Large intestine (tissue), 3 donors: ENCODE measurements at regions not wholly inside any gene's neighbourhood (a gene's known extent, or its start where the extent isn't known, plus 50 kb on each side); places are given as distances from the start of the nearest gene placed in this dataset.
"Not testable (repeated sequence)": the region's sequence is repeated elsewhere in the genome, so short reads cannot be mapped to it uniquely, and the experiment has no call there.

Source experiments
- DNase-seq, 2 donors: peaks; one replicate each; pipeline versions ENCODE4 v3.0.0 to v3.0.0-alpha.2; 2013
- H3K27ac ChIP-seq: one replicate; pipeline ENCODE4 v1.5.1; 2013; ENCODE audit warnings: low read length
- H3K27me3 ChIP-seq: 2 replicates; pipeline ENCODE4 v1.6.1; 2013; ENCODE audit warnings: low read length; ENCODE audit not compliant: control insufficient read depth, insufficient read depth
- H3K36me3 ChIP-seq: 2 replicates; pipeline ENCODE4 v1.6.1; 2013; ENCODE audit warnings: low read length; ENCODE audit not compliant: control insufficient read depth, insufficient read depth
- H3K4me1 ChIP-seq: one replicate; pipeline ENCODE4 v1.6.1; 2013; ENCODE audit warnings: low read length; ENCODE audit not compliant: control insufficient read depth, insufficient read depth
- H3K4me3 ChIP-seq: one replicate; pipeline ENCODE4 v1.5.1; 2013; ENCODE audit warnings: low read length
- H3K9me3 ChIP-seq: one replicate; pipeline ENCODE4 v1.6.1; 2013; ENCODE audit warnings: mild to moderate bottlenecking, low read depth, low read length, moderate library complexity; ENCODE audit not compliant: control insufficient read depth
- WGBS: methylation state at CpG from one replicate; pipeline ENCODE4 v1.1.5; 2013; ENCODE audit warnings: low lambda C conversion rate; ENCODE audit not compliant: insufficient coverage; 5-methylcytosine and 5-hydroxymethylcytosine counted together

DNA sequence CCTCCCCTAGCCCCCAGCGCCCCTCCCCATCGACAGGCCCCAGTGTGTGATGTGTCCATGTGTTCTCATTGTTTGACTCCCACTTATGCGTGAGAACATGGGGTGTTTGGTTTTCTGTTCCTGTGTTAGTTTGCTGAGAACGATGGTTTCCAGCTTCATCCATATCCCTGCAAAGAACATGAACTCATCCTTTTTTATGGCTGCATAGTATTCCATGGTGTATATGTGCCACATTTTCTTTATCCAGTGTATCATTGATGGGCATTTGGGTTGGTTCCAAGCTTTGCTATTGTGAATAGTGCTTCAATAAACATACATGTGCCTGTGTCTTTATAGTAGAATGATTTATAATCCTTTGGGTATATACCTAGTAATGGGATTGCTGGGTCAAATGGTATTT is 107.6 kb upstream of the ADGRG2 start:
- H3K9me3 ChIP-seq, H3K27ac ChIP-seq, H3K4me3 ChIP-seq, DNase-seq, H3K4me1 ChIP-seq, H3K36me3 ChIP-seq, H3K27me3 ChIP-seq: not testable (repeated sequence)
- no CpG with 5 or more reads among the region's 4 CpGs for WGBS

DNA sequence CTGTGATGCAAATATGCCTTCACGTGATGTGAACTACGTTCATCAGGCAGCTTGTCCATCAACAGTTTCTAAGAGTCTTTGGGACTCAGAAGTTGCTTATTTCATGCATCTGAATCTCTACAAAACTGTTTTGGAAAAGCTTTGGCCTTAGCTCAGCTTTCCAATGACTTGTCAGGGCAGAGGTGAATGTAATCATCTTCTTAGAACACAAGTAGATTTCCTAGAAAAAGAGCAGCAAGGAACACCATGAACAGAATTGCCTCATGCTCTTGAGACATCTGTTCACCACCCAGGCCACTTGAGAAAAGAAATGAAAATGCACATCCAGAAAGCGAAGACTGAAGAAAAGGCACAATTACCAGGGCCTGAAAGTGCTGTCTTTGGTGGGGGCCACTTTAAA is 105.8 kb upstream of the PDHA1 start:
- DNase-seq, result no peak
- Histone ChIP-seq H3K27me3 (no peaks in the 10 kb centered on the region), H3K9me3 (no peaks in the 10 kb centered on the region), H3K4me3 (no peak overlapping the region), H3K36me3 (no peaks in the 10 kb centered on the region), H3K4me1 (no peaks in the 10 kb centered on the region), H3K27ac (no peak overlapping the region)
- no CpG with 5 or more reads among the region's 3 CpGs for WGBS

DNA sequence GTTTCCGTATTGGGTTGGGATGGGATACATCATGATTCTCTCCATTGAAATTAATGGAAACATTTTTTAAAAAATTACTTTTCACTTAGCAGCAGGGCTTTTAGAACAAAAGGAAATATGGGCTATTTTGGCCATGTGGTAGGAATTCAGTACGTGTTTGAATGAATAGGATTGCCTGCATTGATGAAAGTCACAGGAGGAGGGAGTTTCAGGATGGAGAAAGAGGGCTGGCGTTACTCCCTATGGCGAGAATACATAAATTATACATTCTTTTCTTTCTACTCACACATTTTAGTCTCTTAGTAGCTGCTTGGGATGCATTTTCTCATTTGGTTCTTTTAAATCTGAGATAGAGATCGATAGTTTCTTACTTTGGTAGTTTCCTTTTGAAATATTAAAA is 100.3 kb upstream of the PDHA1 start:
- WGBS, result no CpG with 5 or more reads among the region's 5 CpGs
- Histone ChIP-seq H3K4me3 (no peak overlapping the region), H3K9me3 (no peaks in the 10 kb centered on the region), H3K4me1 (no peaks in the 10 kb centered on the region), H3K36me3 (no peaks in the 10 kb centered on the region), H3K27me3 (no peaks in the 10 kb centered on the region), H3K27ac (no peak overlapping the region)
- DNase-seq, result no peak

DNA sequence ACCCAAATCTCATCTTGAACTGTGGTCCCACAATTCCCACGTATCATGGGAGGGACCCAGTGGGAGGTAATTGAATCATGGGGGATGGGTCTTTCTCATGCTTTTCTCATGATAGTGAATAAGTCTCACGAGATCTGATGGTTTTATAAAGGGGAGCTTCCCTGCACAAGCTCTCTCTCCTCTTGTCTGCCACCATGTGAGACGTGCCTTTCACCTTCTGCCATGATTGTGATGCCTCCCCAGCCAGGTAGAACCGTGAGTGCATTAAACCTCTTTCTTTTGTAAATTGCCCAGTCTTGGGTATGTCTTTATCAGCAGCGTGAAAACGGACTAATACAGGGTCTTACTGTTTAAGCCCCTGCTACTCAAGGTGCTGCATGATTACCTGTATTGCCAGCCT is 98.8 kb upstream of the PDHA1 start:
- not testable (repeated sequence) for H3K4me1 ChIP-seq, H3K36me3 ChIP-seq, H3K27ac ChIP-seq, DNase-seq, H3K4me3 ChIP-seq, H3K9me3 ChIP-seq, H3K27me3 ChIP-seq
- WGBS, result no CpG with 5 or more reads among the region's 6 CpGs

DNA sequence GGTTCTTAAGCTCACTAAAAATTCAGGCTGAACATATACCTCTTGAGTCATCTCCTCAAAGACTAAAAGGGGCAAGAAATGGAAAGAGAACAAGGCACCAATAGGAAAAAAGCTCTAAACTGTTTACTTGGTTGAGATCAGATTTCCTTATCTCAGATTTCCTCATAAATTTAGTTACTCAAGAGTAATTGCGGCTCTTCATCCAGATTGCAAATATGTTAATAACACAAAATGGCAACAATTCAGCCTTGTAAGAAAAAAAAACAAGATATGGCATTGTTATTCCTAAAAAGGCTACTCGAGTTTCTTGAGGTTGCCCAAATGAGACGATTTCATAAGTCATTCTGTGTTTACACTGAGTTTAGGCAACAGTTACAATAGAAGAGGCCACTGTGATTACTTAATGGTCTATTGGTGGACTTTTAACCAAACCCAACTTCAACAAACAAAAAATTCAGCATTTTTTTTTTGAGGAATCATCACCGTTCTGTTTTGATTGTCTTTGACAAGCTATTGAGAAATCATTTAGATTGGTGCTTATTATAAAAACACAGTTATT is 97.9 kb upstream of the PDHA1 start:
- Histone ChIP-seq H3K27ac (no peak overlapping the region), H3K27me3 (no peaks in the 10 kb centered on the region), H3K4me1 (no peaks in the 10 kb centered on the region), H3K9me3 (no peaks in the 10 kb centered on the region), H3K4me3 (no peak overlapping the region), H3K36me3 (no peaks in the 10 kb centered on the region)
- no peak for DNase-seq
- WGBS, result no CpG with 5 or more reads among the region's 4 CpGs

DNA sequence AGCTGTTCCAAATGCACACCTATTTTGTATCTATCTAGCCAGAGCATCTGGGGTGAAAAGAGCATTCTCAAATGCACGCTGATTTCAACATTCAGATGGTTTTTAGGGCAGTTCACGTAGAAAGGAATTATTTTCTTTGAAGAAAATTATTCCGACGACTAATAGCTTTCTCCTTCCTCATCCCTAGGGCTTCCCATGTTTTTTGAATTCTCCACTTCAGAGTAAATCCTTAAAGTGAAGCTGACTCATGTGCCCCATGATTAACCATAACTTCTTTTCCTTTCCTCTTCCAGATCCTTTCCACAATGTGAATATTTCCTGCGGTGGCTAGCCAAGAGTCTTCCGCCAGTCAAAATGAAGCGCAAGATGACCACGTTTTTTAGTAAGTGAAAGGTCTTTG is 86.7 kb upstream of the PDHA1 start:
- no peak for DNase-seq
- H3K36me3 ChIP-seq, result no peaks in the 10 kb centered on the region
- H3K27ac ChIP-seq, result no peak overlapping the region
- H3K4me3 ChIP-seq, result no peak overlapping the region
- WGBS, result no CpG with 5 or more reads among the region's 8 CpGs
- H3K9me3 ChIP-seq, result no peaks in the 10 kb centered on the region
- no peaks in the 10 kb centered on the region for H3K4me1 ChIP-seq
- no peaks in the 10 kb centered on the region for H3K27me3 ChIP-seq

DNA sequence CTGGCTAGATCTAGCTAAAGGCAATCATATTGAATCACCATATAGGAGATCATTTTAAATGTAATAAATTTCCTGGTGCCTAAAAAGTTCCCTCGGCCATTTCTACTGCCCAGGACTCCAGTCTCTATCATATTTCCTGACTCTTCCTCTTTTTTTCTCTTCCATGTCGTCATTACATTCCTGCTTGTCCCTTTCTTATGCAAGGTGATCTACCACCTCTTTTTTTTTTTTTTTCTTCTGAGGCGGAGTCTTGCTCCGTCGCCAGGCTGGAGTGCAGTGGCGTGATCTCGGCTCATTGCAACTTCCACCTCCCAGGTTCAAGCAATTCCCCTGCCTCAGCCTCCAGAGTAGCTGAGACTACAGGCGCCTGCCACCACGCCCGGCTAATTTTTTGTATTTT is 82.7 kb upstream of the PDHA1 start:
- 79% methylated on average over 2 of the region's 10 CpGs for WGBS
- not testable (repeated sequence) for H3K27ac ChIP-seq, H3K36me3 ChIP-seq, H3K27me3 ChIP-seq, H3K4me1 ChIP-seq, H3K9me3 ChIP-seq, DNase-seq, H3K4me3 ChIP-seq

DNA sequence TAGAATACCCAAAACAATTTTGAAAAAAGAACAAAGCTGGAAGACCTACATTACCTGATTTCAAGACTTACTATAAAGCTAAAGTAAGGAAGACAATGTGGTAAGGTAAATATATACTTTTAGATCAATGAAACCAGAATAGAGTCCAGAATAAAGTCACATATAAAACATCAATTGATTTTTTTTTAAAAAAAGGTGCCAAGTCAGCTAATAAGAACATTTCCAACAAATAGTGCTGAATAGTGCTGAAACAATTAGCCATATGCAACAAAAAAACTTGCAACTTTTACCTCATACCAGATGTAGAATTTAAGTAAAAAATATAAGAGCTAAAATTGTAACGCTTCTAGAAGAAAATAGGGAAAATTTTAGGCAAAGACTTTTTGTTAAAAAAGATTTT is 73.0 kb upstream of the PDHA1 start:
- WGBS, result no CpG with 5 or more reads among the region's 1 CpG

DNA sequence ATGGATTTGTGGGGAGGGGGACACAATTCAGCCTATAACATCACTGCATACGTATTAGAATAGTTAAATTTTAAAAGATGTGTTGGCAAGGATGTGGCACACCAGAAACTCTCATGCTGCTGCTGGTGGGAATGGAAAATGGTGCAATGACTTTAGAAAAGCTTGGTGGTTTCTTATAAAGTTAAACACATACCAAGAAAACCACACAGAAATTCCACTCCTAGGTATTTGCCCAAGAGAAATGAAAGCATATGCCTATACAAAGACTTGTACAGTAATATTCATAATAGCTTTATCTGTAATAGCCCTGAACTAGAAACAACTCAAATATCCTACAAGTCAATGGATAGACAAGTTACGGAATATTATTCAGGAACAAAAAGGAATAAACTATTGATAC is 71.3 kb upstream of the PDHA1 start:
- H3K4me3 ChIP-seq, result no peak overlapping the region
- H3K9me3 ChIP-seq, result no peaks in the 10 kb centered on the region
- WGBS, result 83% methylated on average over 1 of the region's 2 CpGs
- no peaks in the 10 kb centered on the region for H3K4me1 ChIP-seq
- no peak overlapping the region for H3K27ac ChIP-seq
- DNase-seq, result no peak
- no peaks in the 10 kb centered on the region for H3K27me3 ChIP-seq
- no peaks in the 10 kb centered on the region for H3K36me3 ChIP-seq

More for the DNA sequence above, 73.0 kb upstream of the PDHA1 start:
- DNase-seq, result no peak
- Histone ChIP-seq H3K27ac (no peak overlapping the region), H3K27me3 (no peaks in the 10 kb centered on the region), H3K9me3 (no peaks in the 10 kb centered on the region), H3K4me3 (no peak overlapping the region), H3K36me3 (no peaks in the 10 kb centered on the region), H3K4me1 (no peaks in the 10 kb centered on the region)

DNA sequence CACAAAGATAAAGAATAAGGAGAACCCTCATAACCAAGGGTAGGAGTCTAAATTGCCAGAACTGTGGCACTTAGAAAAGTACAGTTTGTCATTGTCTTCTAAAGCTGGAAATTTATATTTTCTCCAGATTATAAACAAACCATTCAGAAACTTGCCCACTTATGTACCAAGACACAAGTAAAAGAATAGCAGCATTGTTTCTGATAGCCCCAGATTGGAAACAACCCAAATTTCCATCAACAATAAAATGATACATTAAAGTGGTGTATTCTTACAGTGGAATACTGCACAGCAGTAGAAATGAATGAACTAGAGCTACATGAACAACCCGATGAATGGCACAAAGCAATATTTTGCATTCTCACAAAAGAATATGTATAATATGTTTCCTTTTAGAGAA is 63.1 kb upstream of the PDHA1 start:
- Histone ChIP-seq H3K27ac (no peak overlapping the region), H3K9me3 (no peaks in the 10 kb centered on the region), H3K36me3 (no peaks in the 10 kb centered on the region), H3K4me3 (no peak overlapping the region), H3K4me1 (no peaks in the 10 kb centered on the region), H3K27me3 (no peaks in the 10 kb centered on the region)
- no peak for DNase-seq
- WGBS, result no CpG with 5 or more reads among the region's 1 CpG

DNA sequence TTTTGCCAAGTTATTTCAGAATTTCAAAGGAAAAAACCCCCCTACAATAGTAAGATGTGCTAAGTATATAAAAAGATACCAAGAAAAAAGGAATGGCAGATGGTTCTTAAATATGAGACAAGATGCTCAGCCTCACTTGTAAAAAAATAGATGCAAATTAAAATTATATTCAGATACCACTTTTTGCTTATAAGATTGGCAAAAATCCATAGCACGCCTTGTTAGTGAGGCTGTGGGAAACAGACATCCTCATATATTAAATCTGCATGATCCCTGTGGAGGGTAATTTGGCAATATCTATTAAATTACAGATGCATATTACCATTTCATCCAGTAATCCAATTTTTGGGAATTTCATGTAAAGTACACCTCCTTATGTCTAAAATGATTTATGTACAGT is 62.5 kb upstream of the PDHA1 start:
- no peak overlapping the region for H3K27ac ChIP-seq
- no peaks in the 10 kb centered on the region for H3K4me1 ChIP-seq
- H3K9me3 ChIP-seq, result no peaks in the 10 kb centered on the region
- no peaks in the 10 kb centered on the region for H3K36me3 ChIP-seq
- H3K27me3 ChIP-seq, result no peaks in the 10 kb centered on the region
- no CpG with 5 or more reads among the region's 1 CpG for WGBS
- no peak for DNase-seq
- H3K4me3 ChIP-seq, result no peak overlapping the region
